ENCODE measurements at regions not wholly inside any gene's neighbourhood (a gene's known extent, or its start where the extent isn't known, plus 50 kb on each side); places are given as distances from the start of the nearest gene placed in this dataset.

GRCh38 chr10:8356283-8356682 lies 301.8 kb downstream of the GATA3 start:
- no peaks in the 10 kb centered on the region for H3K9me1 ChIP-seq (ENCODE audit: control insufficient read depth, extremely low read depth, insufficient read depth, low read length)
- no peak overlapping the region for H2AFZ ChIP-seq (ENCODE audit: control insufficient read depth, low read length)
- no peaks in the 10 kb centered on the region for H3K79me2 ChIP-seq (ENCODE audit: control insufficient read depth, insufficient read depth, low read length)
- no peaks in the 10 kb centered on the region for H3K36me3 ChIP-seq (ENCODE audit: control insufficient read depth in 2 of 2, extremely low read depth in 1 of 2, insufficient read depth in 2 of 2, low read length in 2 of 2)
- H3K9me3 ChIP-seq (ENCODE audit: control insufficient read depth, low read depth, low read length) = no peaks in the 10 kb centered on the region
- H3K4me2 ChIP-seq (ENCODE audit: control insufficient read depth, extremely low read depth, insufficient read depth, low read depth, low read length) = no peak overlapping the region
- no peaks in the 10 kb centered on the region for H4K20me1 ChIP-seq (ENCODE audit: control insufficient read depth, extremely low read depth, insufficient read depth, low read length)
- no peak for FAIRE-seq
- no peak for DNase-seq (ENCODE audit: low read depth, low spot score)
- H3K9ac ChIP-seq (ENCODE audit: control insufficient read depth, extremely low read depth, insufficient read depth, low read length) = no peak overlapping the region
- TF ChIP-seq EZH2 (IDR thresholded peaks at IDR 0.05; ENCODE audit: low read length) = no peak
- TF ChIP-seq CTCF (optimal IDR thresholded peaks at IDR 0.05 in 1 of 3, IDR thresholded peaks at IDR 0.05 in 1 of 3, conservative IDR thresholded peaks at IDR 0.05 in 1 of 3; ENCODE audit: extremely low read depth in 1 of 3, insufficient read depth in 2 of 3, low read length in 3 of 3) = no peak
- H3K4me3 ChIP-seq (ENCODE audit: control insufficient read depth in 2 of 3, extremely low read depth in 1 of 3, insufficient read depth in 2 of 3, low read depth in 1 of 3, low read length in 3 of 3) = no peak overlapping the region
- H3K4me1 ChIP-seq (ENCODE audit: control insufficient read depth, extremely low read depth, insufficient read depth, low read length) = peaks cover 6% of the 10 kb centered on the region
- no peaks in the 10 kb centered on the region for H3K27me3 ChIP-seq (ENCODE audit: control insufficient read depth, extremely low read depth, insufficient read depth, low read length)
- H3K27ac ChIP-seq (ENCODE audit: control insufficient read depth, insufficient read depth, low read length) = no peak overlapping the region
- dilution Hi-C loops (cut with MboI; ENCODE audit: extremely low pct_ligation_motif_present, low sequenced_read_pairs) = no loop called here

GRCh38 chr10:8359467-8359866 lies 305.0 kb downstream of the GATA3 start:
- FAIRE-seq = no peak
- Histone ChIP-seq H3K9me1 (ENCODE audit: control insufficient read depth, extremely low read depth, insufficient read depth, low read length) (no peaks in the 10 kb centered on the region), H3K4me2 (ENCODE audit: control insufficient read depth, extremely low read depth, insufficient read depth, low read depth, low read length) (no peak overlapping the region), H2AFZ (ENCODE audit: control insufficient read depth, low read length) (no peak overlapping the region), H3K79me2 (ENCODE audit: control insufficient read depth, insufficient read depth, low read length) (no peaks in the 10 kb centered on the region), H3K4me3 (ENCODE audit: control insufficient read depth in 2 of 3, extremely low read depth in 1 of 3, insufficient read depth in 2 of 3, low read depth in 1 of 3, low read length in 3 of 3) (no peak overlapping the region), H3K4me1 (ENCODE audit: control insufficient read depth, extremely low read depth, insufficient read depth, low read length) (peaks cover 15% of the 10 kb centered on the region), H3K27me3 (ENCODE audit: control insufficient read depth, extremely low read depth, insufficient read depth, low read length) (no peaks in the 10 kb centered on the region), H3K9me3 (ENCODE audit: control insufficient read depth, low read depth, low read length) (no peaks in the 10 kb centered on the region), H3K27ac (ENCODE audit: control insufficient read depth, insufficient read depth, low read length) (no peak overlapping the region), H3K9ac (ENCODE audit: control insufficient read depth, extremely low read depth, insufficient read depth, low read length) (no peak overlapping the region), H4K20me1 (ENCODE audit: control insufficient read depth, extremely low read depth, insufficient read depth, low read length) (no peaks in the 10 kb centered on the region), H3K36me3 (ENCODE audit: control insufficient read depth in 2 of 2, extremely low read depth in 1 of 2, insufficient read depth in 2 of 2, low read length in 2 of 2) (no peaks in the 10 kb centered on the region)
- no peak for DNase-seq (ENCODE audit: low read depth, low spot score)
- dilution Hi-C loops (cut with MboI; ENCODE audit: extremely low pct_ligation_motif_present, low sequenced_read_pairs) = no loop called here
- TF ChIP-seq EZH2 (IDR thresholded peaks at IDR 0.05; ENCODE audit: low read length) (no peak), CTCF (optimal IDR thresholded peaks at IDR 0.05 in 1 of 3, IDR thresholded peaks at IDR 0.05 in 1 of 3, conservative IDR thresholded peaks at IDR 0.05 in 1 of 3; ENCODE audit: extremely low read depth in 1 of 3, insufficient read depth in 2 of 3, low read length in 3 of 3) (no peak)
